Suprapubic skin (tissue), 3 donors: ENCODE measurements at regions not wholly inside any gene's neighbourhood (a gene's known extent, or its start where the extent isn't known, plus 50 kb on each side); places are given as distances from the start of the nearest gene placed in this dataset.

Experiments
- CTCF ChIP-seq, 2 donors: fragments of 200-600 bp in 1 of 2; fragments of 450-650 bp in 1 of 2; sonication (generic) in 1 of 2; IDR thresholded peaks; one replicate each; pipeline ENCODE4 v1.5.1; 2016 to 2019; ENCODE audit warnings: antibody characterized with exemption in 2 of 2, mild to moderate bottlenecking in 1 of 2, moderate library complexity in 1 of 2
- EP300 ChIP-seq: sonication (generic); formaldehyde crosslinking; IDR thresholded peaks from one replicate; pipeline ENCODE4 v1.6.1; 2017; ENCODE audit warnings: antibody characterized with exemption
- POLR2A ChIP-seq, 2 donors: fragments of 450-650 bp; IDR thresholded peaks; one replicate each; pipeline ENCODE4 v1.6.1; 2017; ENCODE audit warnings: antibody characterized with exemption in 2 of 2, mild to moderate bottlenecking in 2 of 2, moderate library complexity in 2 of 2

- no peak for TF ChIP-seq EP300
- no peak for TF ChIP-seq CTCF (IDR thresholded peaks at IDR 0.05)
- no peak for TF ChIP-seq POLR2A (IDR thresholded peaks at IDR 0.05)
Measured at GRCh38 chr3:7843441-7843840, 658.2 kb upstream of the LMCD1 start.
